ENCODE measurements at regions not wholly inside any gene's neighbourhood (a gene's known extent, or its start where the extent isn't known, plus 50 kb on each side); places are given as distances from the start of the nearest gene placed in this dataset.

- H3K36me3 ChIP-seq (ENCODE audit: control insufficient read depth in 3 of 3, insufficient read depth in 3 of 3, low read length in 3 of 3) = no peaks in the 10 kb centered on the region
- peaks cover 7 to 16% (median 13%) of the 10 kb centered on the region in 3 donors for H3K4me1 ChIP-seq (ENCODE audit: control insufficient read depth in 3 of 3, insufficient read depth in 3 of 3, low read length in 3 of 3)
- H3K27me3 ChIP-seq (ENCODE audit: control insufficient read depth in 3 of 3, insufficient read depth in 3 of 3, low read length in 3 of 3) = peaks cover 10 to 30% (median 15%) of the 10 kb centered on the region in 3 donors
- no peaks in the 10 kb centered on the region for H3K9me3 ChIP-seq (ENCODE audit: control insufficient read depth in 3 of 3, low read length in 3 of 3)
- H3K4me3 ChIP-seq (ENCODE audit: low read length in 3 of 3) = peak overlapping the region; percentile 53 to 75 (median 68)
- peak overlapping the region in 1 of 3 donors; percentile 40 for H3K9ac ChIP-seq (ENCODE audit: low read depth in 1 of 3, low read length in 3 of 3)
- H3K27ac ChIP-seq (ENCODE audit: low read depth, low read length) = no peak overlapping the region
Observed at GRCh38 chr11:70568814-70569617, 170.7 kb downstream of the CTTN start.

GRCh38 chr11:70569618-70569890, 171.2 kb downstream of the CTTN start:
- Histone ChIP-seq H3K36me3 (ENCODE audit: control insufficient read depth in 3 of 3, insufficient read depth in 3 of 3, low read length in 3 of 3) (no peaks in the 10 kb centered on the region), H3K27ac (ENCODE audit: low read depth, low read length) (no peak overlapping the region)

GRCh38 chr11:70569996-70570692, 171.8 kb downstream of the CTTN start:
- Histone ChIP-seq H3K36me3 (ENCODE audit: control insufficient read depth in 3 of 3, insufficient read depth in 3 of 3, low read length in 3 of 3) (no peaks in the 10 kb centered on the region), H3K4me3 (ENCODE audit: low read length in 3 of 3) (no peak overlapping the region), H3K27me3 (ENCODE audit: control insufficient read depth in 3 of 3, insufficient read depth in 3 of 3, low read length in 3 of 3) (peaks cover 10 to 35% (median 22%) of the 10 kb centered on the region in 3 donors), H3K27ac (ENCODE audit: low read depth, low read length) (no peak overlapping the region), H3K9me3 (ENCODE audit: control insufficient read depth in 3 of 3, low read length in 3 of 3) (no peaks in the 10 kb centered on the region), H3K4me1 (ENCODE audit: control insufficient read depth in 3 of 3, insufficient read depth in 3 of 3, low read length in 3 of 3) (peaks cover 7 to 16% (median 13%) of the 10 kb centered on the region in 3 donors), H3K9ac (ENCODE audit: low read depth in 1 of 3, low read length in 3 of 3) (no peak overlapping the region)

More at GRCh38 chr11:70569618-70569890, 171.2 kb downstream of the CTTN start:
- peaks cover 10 to 35% (median 20%) of the 10 kb centered on the region in 3 donors for H3K27me3 ChIP-seq (ENCODE audit: control insufficient read depth in 3 of 3, insufficient read depth in 3 of 3, low read length in 3 of 3)
- H3K9me3 ChIP-seq (ENCODE audit: control insufficient read depth in 3 of 3, low read length in 3 of 3) = no peaks in the 10 kb centered on the region
- no peak overlapping the region for H3K9ac ChIP-seq (ENCODE audit: low read depth in 1 of 3, low read length in 3 of 3)
- H3K4me3 ChIP-seq (ENCODE audit: low read length in 3 of 3) = no peak overlapping the region
- H3K4me1 ChIP-seq (ENCODE audit: control insufficient read depth in 3 of 3, insufficient read depth in 3 of 3, low read length in 3 of 3) = peaks cover 7 to 16% (median 13%) of the 10 kb centered on the region in 3 donors

GRCh38 chr11:70570693-70571395, 172.5 kb downstream of the CTTN start:
- H3K27ac ChIP-seq (ENCODE audit: low read depth, low read length) = no peak overlapping the region
- H3K36me3 ChIP-seq (ENCODE audit: control insufficient read depth in 3 of 3, insufficient read depth in 3 of 3, low read length in 3 of 3) = no peaks in the 10 kb centered on the region
- peaks cover 7 to 16% (median 13%) of the 10 kb centered on the region in 3 donors for H3K4me1 ChIP-seq (ENCODE audit: control insufficient read depth in 3 of 3, insufficient read depth in 3 of 3, low read length in 3 of 3)
- no peak overlapping the region for H3K9ac ChIP-seq (ENCODE audit: low read depth in 1 of 3, low read length in 3 of 3)
- no peaks in the 10 kb centered on the region for H3K9me3 ChIP-seq (ENCODE audit: control insufficient read depth in 3 of 3, low read length in 3 of 3)
- H3K27me3 ChIP-seq (ENCODE audit: control insufficient read depth in 3 of 3, insufficient read depth in 3 of 3, low read length in 3 of 3) = peaks cover 7 to 35% (median 19%) of the 10 kb centered on the region in 3 donors
- H3K4me3 ChIP-seq (ENCODE audit: low read length in 3 of 3) = no peak overlapping the region

DNA sequence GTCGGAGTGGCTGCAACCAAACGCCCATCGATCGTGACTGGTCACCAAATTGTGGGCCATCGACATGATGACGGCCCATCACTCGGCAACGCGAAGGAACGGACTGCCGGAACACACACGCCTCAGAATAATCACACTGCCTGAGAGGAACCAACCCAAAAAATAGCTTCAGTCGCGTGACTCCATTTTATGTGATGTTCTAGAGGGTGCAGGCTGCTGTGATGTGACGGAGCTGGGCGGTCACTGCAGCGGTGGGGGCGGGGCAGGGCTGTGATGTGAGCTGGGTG, 174.6 kb downstream of the CTTN start:
- Histone ChIP-seq H3K27me3 (ENCODE audit: control insufficient read depth in 3 of 3, insufficient read depth in 3 of 3, low read length in 3 of 3) (peaks cover 3 to 28% (median 19%) of the 10 kb centered on the region in 3 donors), H3K9me3 (ENCODE audit: control insufficient read depth in 3 of 3, low read length in 3 of 3) (no peaks in the 10 kb centered on the region), H3K36me3 (ENCODE audit: control insufficient read depth in 3 of 3, insufficient read depth in 3 of 3, low read length in 3 of 3) (no peaks in the 10 kb centered on the region), H3K4me3 (ENCODE audit: low read length in 3 of 3) (no peak overlapping the region), H3K4me1 (ENCODE audit: control insufficient read depth in 3 of 3, insufficient read depth in 3 of 3, low read length in 3 of 3) (peaks cover 2 to 11% (median 8%) of the 10 kb centered on the region in 3 donors), H3K9ac (ENCODE audit: low read depth in 1 of 3, low read length in 3 of 3) (no peak overlapping the region), H3K27ac (ENCODE audit: low read depth, low read length) (no peak overlapping the region)

DNA sequence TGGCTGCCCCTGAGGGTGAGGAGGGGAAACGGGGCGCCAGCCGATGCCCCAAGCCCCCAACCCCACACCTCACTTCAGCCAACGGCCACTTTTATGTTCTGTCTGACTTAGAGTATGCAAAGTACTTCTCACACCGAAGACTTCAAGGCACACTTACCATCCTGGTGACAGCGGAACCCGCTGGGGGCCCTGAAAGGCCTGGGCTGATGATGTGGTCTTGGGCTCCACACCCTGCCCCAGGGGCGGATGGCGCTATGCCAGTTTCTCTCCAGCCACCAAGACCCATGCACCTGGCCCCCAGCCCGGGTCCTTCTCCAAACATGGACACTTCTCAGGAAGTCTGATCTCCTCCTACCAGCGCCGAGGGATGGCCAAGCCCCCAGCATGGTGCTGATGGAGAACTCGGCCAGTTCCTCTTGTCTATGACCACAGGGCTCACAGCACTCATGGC, 175.4 kb downstream of the CTTN start:
- H3K4me3 ChIP-seq (ENCODE audit: low read length in 3 of 3) = no peak overlapping the region
- peaks cover 3 to 23% (median 16%) of the 10 kb centered on the region in 3 donors for H3K27me3 ChIP-seq (ENCODE audit: control insufficient read depth in 3 of 3, insufficient read depth in 3 of 3, low read length in 3 of 3)
- no peak overlapping the region for H3K27ac ChIP-seq (ENCODE audit: low read depth, low read length)
- H3K9me3 ChIP-seq (ENCODE audit: control insufficient read depth in 3 of 3, low read length in 3 of 3) = no peaks in the 10 kb centered on the region
- H3K36me3 ChIP-seq (ENCODE audit: control insufficient read depth in 3 of 3, insufficient read depth in 3 of 3, low read length in 3 of 3) = no peaks in the 10 kb centered on the region
- no peak overlapping the region for H3K9ac ChIP-seq (ENCODE audit: low read depth in 1 of 3, low read length in 3 of 3)
- H3K4me1 ChIP-seq (ENCODE audit: control insufficient read depth in 3 of 3, insufficient read depth in 3 of 3, low read length in 3 of 3) = peaks cover 0 to 4% (median 3%) of the 10 kb centered on the region in 3 donors

DNA sequence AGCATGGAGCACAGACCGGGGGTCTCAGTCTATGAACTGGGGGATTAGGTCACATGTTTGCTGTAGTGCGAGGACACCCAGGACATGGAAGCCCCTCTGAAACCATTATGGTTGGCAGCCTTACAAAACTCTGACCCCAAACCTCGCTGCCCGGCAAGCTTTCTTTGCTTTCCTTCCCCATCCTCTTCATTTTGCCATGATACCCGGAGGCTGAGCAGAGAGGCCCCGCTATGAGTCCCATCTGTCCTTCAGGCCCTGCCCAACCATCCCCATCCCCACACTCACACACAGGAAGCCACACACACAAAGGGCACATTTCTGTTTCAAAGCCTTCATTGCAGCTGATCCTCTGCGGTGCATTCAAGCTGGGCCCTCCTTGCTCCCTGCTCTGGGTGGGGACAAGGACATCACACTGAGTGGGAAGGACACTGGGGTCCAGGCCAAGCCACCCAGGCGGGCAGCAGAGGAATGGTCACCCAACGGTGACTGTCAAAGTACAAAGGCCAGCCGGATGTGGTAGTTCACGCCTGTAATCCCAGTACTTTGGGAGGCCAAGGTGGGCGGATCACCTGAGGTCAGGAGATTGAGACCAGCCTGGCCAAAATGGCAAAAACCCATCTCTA, 176.5 kb downstream of the CTTN start:
- no peak overlapping the region for H3K27ac ChIP-seq (ENCODE audit: low read depth, low read length)
- H3K4me1 ChIP-seq (ENCODE audit: control insufficient read depth in 3 of 3, insufficient read depth in 3 of 3, low read length in 3 of 3) = no peaks in the 10 kb centered on the region
- peaks cover 3 to 16% (median 14%) of the 10 kb centered on the region in 3 donors for H3K27me3 ChIP-seq (ENCODE audit: control insufficient read depth in 3 of 3, insufficient read depth in 3 of 3, low read length in 3 of 3)
- no peak overlapping the region for H3K9ac ChIP-seq (ENCODE audit: low read depth in 1 of 3, low read length in 3 of 3)
- H3K36me3 ChIP-seq (ENCODE audit: control insufficient read depth in 3 of 3, insufficient read depth in 3 of 3, low read length in 3 of 3) = no peaks in the 10 kb centered on the region
- no peaks in the 10 kb centered on the region for H3K9me3 ChIP-seq (ENCODE audit: control insufficient read depth in 3 of 3, low read length in 3 of 3)
- no peak overlapping the region for H3K4me3 ChIP-seq (ENCODE audit: low read length in 3 of 3)

- Histone ChIP-seq H3K27ac (ENCODE audit: low read depth, low read length) (no peak overlapping the region), H3K36me3 (ENCODE audit: control insufficient read depth in 3 of 3, insufficient read depth in 3 of 3, low read length in 3 of 3) (no peaks in the 10 kb centered on the region), H3K27me3 (ENCODE audit: control insufficient read depth in 3 of 3, insufficient read depth in 3 of 3, low read length in 3 of 3) (peaks cover 3 to 16% (median 14%) of the 10 kb centered on the region in 3 donors), H3K4me1 (ENCODE audit: control insufficient read depth in 3 of 3, insufficient read depth in 3 of 3, low read length in 3 of 3) (no peaks in the 10 kb centered on the region), H3K9me3 (ENCODE audit: control insufficient read depth in 3 of 3, low read length in 3 of 3) (no peaks in the 10 kb centered on the region), H3K9ac (ENCODE audit: low read depth in 1 of 3, low read length in 3 of 3) (no peak overlapping the region), H3K4me3 (ENCODE audit: low read length in 3 of 3) (no peak overlapping the region)
Observed at GRCh38 chr11:70575396-70576060, 177.2 kb downstream of the CTTN start.

- Histone ChIP-seq H3K9me3 (ENCODE audit: control insufficient read depth in 3 of 3, low read length in 3 of 3) (no peaks in the 10 kb centered on the region), H3K9ac (ENCODE audit: low read depth in 1 of 3, low read length in 3 of 3) (no peak overlapping the region), H3K4me3 (ENCODE audit: low read length in 3 of 3) (no peak overlapping the region), H3K36me3 (ENCODE audit: control insufficient read depth in 3 of 3, insufficient read depth in 3 of 3, low read length in 3 of 3) (no peaks in the 10 kb centered on the region), H3K27ac (ENCODE audit: low read depth, low read length) (no peak overlapping the region), H3K4me1 (ENCODE audit: control insufficient read depth in 3 of 3, insufficient read depth in 3 of 3, low read length in 3 of 3) (no peaks in the 10 kb centered on the region), H3K27me3 (ENCODE audit: control insufficient read depth in 3 of 3, insufficient read depth in 3 of 3, low read length in 3 of 3) (peaks cover 3 to 16% (median 14%) of the 10 kb centered on the region in 3 donors)
Observed at GRCh38 chr11:70577258-70577603, 178.9 kb downstream of the CTTN start.
